T-helper 2 cell treated with Interferon-gamma antibody and Interleukin-4, amounts not matched to agents 5 μg/mL and 100 μg/mL, for 36 hours (primary cell): ENCODE measurements at regions not wholly inside any gene's neighbourhood (a gene's known extent, or its start where the extent isn't known, plus 50 kb on each side); places are given as distances from the start of the nearest gene placed in this dataset.
"Not testable (repeated sequence)": the region's sequence is repeated elsewhere in the genome, so short reads cannot be mapped to it uniquely, and the experiment has no call there.

Experiments
- DNase-seq: peaks from one replicate; pipeline ENCODE4 v3.0.0; 2021; ENCODE audit warnings: low spot score
- H3K27ac Mint-ChIP-seq: one replicate; pipeline ENCODE4 v1.8.0; 2021; ENCODE audit warnings: mild to moderate bottlenecking, mixed read lengths
- H3K27me3 Mint-ChIP-seq: one replicate; pipeline ENCODE4 v1.8.0; 2021; ENCODE audit warnings: low read depth, mixed read lengths
- H3K36me3 Mint-ChIP-seq: one replicate; pipeline ENCODE4 v1.8.0; 2021; ENCODE audit warnings: low read depth, mixed read lengths
- H3K4me1 Mint-ChIP-seq: one replicate; pipeline ENCODE4 v1.8.0; 2021; ENCODE audit warnings: low read depth, mixed read lengths
- H3K4me3 Mint-ChIP-seq: one replicate; pipeline ENCODE4 v1.8.0; 2022; ENCODE audit warnings: mild to moderate bottlenecking, moderate library complexity, mixed read lengths
- H3K9me3 Mint-ChIP-seq: one replicate; pipeline ENCODE4 v1.8.0; 2021; ENCODE audit warnings: mixed read lengths

- H3K9me3 Mint-ChIP-seq: peaks cover 5% of the 10 kb centered on the region
- H3K4me3 Mint-ChIP-seq: no peak overlapping the region
- peaks cover 16% of the 10 kb centered on the region for H3K27me3 Mint-ChIP-seq
- H3K4me1 Mint-ChIP-seq: peaks cover 33% of the 10 kb centered on the region
- no peaks in the 10 kb centered on the region for H3K36me3 Mint-ChIP-seq
- DNase-seq: peak; percentile 33
- H3K27ac Mint-ChIP-seq: peak overlapping the region; percentile 21
Measured at GRCh38 chr4:105058177-105058812, 88.4 kb upstream of the TET2 start.

DNA sequence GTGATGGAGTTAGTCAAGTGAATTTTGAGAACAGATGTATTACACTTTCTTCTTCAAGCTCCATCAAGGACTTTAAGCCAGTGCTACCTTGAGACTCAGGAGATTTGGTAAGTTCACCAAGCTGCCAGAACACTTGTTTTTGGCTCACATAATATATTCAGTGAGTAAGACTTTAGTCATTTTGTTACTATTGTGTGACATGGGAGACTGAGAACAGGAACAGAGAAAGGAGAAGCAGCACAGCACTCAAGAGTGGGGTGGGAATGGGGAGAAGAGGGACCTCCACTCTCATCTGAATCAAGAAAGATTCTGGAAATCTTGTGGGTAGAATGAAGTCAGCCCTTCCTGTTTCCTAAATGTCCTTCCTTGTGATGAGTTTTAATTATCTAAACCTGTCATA, 87.3 kb upstream of the TET2 start:
- DNase-seq: peak; percentile 16
- H3K27ac Mint-ChIP-seq: no peak overlapping the region
- H3K36me3 Mint-ChIP-seq: no peaks in the 10 kb centered on the region
- H3K4me3 Mint-ChIP-seq: no peak overlapping the region
- no peaks in the 10 kb centered on the region for H3K9me3 Mint-ChIP-seq
- peaks cover 8% of the 10 kb centered on the region for H3K27me3 Mint-ChIP-seq
- peaks cover 34% of the 10 kb centered on the region for H3K4me1 Mint-ChIP-seq

DNA sequence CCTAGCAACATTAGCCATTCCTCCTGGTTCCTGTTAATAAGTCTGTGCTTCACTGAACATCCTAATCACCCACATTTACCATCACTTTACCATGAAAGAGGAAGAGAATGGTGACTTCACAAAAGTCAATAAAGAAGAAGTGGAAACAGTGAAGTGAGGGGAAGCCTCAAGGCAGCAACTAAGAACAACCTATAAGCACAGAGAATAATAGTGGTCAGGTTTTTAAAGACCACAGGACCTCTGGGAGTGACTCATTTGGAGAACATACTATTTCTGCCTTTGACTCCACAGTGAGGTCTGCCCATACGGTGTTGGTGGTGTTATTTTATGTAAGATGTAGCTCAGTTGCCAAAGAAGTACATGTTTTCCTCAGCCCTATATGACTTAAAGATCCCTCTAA, 86.0 kb upstream of the TET2 start:
- peaks cover 3% of the 10 kb centered on the region for H3K27me3 Mint-ChIP-seq
- peak; percentile 53 for DNase-seq
- no peaks in the 10 kb centered on the region for H3K36me3 Mint-ChIP-seq
- H3K4me1 Mint-ChIP-seq: peaks cover 34% of the 10 kb centered on the region
- H3K9me3 Mint-ChIP-seq: no peaks in the 10 kb centered on the region
- peak overlapping the region; percentile 74 for H3K4me3 Mint-ChIP-seq
- H3K27ac Mint-ChIP-seq: peak overlapping the region; percentile 90

DNA sequence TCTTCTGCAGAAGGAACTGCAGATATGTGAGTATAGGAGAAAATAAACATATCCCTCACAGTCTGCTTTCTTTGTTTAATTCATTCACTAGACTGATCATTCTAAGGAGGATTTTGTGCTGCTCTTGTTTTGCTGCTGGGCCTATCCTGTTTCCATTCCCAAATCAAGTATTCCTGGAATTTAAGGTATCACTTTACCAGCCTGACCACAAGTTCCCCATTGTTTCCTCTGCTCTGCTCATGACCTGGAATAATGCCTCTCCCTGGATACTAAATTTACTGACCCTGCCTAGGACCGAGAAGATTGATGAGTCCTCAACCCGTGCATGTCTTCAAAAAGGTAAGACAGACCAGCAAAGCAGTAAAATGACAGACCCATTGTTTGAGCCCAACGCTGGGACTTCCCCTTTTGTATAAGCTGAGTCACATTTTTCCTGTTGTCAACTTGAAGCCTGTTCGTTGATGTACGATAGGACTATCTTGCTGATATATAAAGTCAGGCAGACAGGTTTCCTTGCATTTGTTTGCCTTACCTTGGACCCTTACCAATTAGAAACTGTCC, 85.5 kb upstream of the TET2 start:
- peaks cover 34% of the 10 kb centered on the region for H3K4me1 Mint-ChIP-seq
- peak; percentile 64 for DNase-seq
- peak overlapping the region; percentile 74 for H3K4me3 Mint-ChIP-seq

DNA sequence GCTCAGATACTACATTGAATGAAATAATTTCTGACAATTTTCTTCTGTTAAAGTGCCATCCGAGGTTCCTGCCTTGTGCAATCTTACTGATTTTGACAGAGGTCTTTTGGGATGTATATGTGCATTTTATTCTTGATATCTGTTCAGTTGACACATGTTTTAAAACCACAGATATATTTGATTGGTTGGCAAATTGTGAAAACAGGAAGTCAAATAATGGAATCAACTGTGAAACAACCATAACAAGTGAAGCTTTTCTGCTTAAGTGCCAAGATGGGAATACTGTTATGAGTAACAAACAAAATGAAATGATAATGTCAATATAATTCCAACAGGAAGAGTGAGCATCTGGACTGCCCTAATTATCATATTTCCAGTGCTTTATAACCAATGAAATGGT, 84.9 kb upstream of the TET2 start:
- H3K27ac Mint-ChIP-seq: peak overlapping the region; percentile 90
- H3K36me3 Mint-ChIP-seq: no peaks in the 10 kb centered on the region
- H3K9me3 Mint-ChIP-seq: no peaks in the 10 kb centered on the region
- no peak for DNase-seq
- no peaks in the 10 kb centered on the region for H3K27me3 Mint-ChIP-seq
- peak overlapping the region; percentile 74 for H3K4me3 Mint-ChIP-seq
- H3K4me1 Mint-ChIP-seq: peaks cover 34% of the 10 kb centered on the region

More for the DNA sequence above, 85.5 kb upstream of the TET2 start:
- Mint-ChIP-seq H3K36me3 (no peaks in the 10 kb centered on the region), H3K9me3 (no peaks in the 10 kb centered on the region), H3K27ac (peak overlapping the region; percentile 90), H3K27me3 (peaks cover 1% of the 10 kb centered on the region)

DNA sequence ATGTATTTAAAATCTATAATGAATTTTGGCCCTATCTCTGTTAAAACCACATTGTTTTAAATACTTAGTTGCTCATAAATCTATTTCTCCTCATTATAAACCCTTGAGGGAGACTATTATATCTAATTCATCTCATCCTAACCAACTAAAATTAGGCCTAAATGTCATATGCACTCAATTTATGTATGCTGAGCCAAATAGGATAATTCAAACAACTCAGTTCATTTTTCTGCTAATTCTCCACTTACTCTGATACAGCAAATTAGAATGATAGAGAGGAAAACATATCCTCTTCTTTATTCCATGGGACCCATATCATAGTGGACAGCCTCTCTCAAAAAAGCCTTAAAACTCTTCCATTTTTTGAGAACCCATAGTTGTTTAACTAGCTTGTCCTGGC, 80.3 kb upstream of the TET2 start:
- Mint-ChIP-seq H3K9me3 (no peaks in the 10 kb centered on the region), H3K4me3 (no peak overlapping the region), H3K27ac (no peak overlapping the region), H3K36me3 (no peaks in the 10 kb centered on the region), H3K27me3 (peaks cover 9% of the 10 kb centered on the region), H3K4me1 (peaks cover 6% of the 10 kb centered on the region)
- no peak for DNase-seq

GRCh38 chr4:105067431-105067830, 79.2 kb upstream of the TET2 start:
- Mint-ChIP-seq H3K4me1 (peaks cover 2% of the 10 kb centered on the region), H3K4me3 (no peak overlapping the region), H3K9me3 (no peaks in the 10 kb centered on the region), H3K36me3 (no peaks in the 10 kb centered on the region), H3K27me3 (peaks cover 9% of the 10 kb centered on the region), H3K27ac (no peak overlapping the region)
- DNase-seq: no peak

DNA sequence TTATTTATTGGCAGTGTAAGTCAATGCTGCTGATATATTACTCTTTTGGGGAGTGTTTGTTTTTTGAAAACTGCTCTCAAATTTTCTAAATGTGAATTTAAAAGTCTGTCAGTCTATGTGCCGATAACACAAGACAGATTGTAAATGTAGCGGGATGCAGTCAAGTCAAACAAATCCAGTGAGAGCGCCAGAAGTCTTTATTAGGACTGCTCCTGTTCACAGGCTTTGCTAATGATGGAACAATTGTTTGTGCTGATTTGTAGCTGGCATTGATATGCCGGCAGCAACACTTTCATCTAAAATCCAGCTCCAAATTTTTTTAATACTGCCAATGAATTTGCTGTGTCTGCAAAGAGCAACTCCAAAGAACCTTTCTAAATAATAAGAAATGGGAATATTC, 78.7 kb upstream of the TET2 start:
- Mint-ChIP-seq H3K4me3 (no peak overlapping the region), H3K9me3 (no peaks in the 10 kb centered on the region), H3K27ac (no peak overlapping the region), H3K4me1 (peaks cover 2% of the 10 kb centered on the region), H3K27me3 (peaks cover 9% of the 10 kb centered on the region), H3K36me3 (no peaks in the 10 kb centered on the region)
- no peak for DNase-seq

DNA sequence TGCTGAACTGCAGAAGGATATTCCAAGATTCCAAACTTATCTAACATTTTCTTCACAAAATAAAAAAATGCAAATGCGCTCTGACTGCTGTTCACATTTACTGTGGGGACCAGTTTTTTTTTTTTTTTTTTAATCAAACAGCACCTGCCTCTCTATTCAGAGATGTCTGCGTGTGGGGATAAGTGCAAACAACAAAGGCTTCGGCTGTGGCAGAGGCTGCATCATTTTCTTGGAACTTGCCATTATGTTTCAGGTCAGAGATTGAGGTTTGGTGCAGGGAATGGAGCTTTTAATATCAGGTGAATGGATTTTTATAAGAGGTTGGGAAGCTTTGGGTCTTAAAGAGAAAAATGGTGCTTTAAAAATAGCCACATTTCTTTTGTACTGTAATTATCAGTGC, 78.2 kb upstream of the TET2 start:
- Mint-ChIP-seq H3K36me3 (no peaks in the 10 kb centered on the region), H3K9me3 (no peaks in the 10 kb centered on the region), H3K27ac (no peak overlapping the region), H3K4me1 (peaks cover 2% of the 10 kb centered on the region), H3K27me3 (peaks cover 9% of the 10 kb centered on the region), H3K4me3 (no peak overlapping the region)
- no peak for DNase-seq

GRCh38 chr4:105072095-105072494, 74.6 kb upstream of the TET2 start:
- not testable (repeated sequence) for H3K27ac Mint-ChIP-seq, H3K4me1 Mint-ChIP-seq, DNase-seq, H3K4me3 Mint-ChIP-seq, H3K36me3 Mint-ChIP-seq, H3K9me3 Mint-ChIP-seq
- peaks cover 11% of the 10 kb centered on the region for H3K27me3 Mint-ChIP-seq

- no peaks in the 10 kb centered on the region for H3K9me3 Mint-ChIP-seq
- H3K36me3 Mint-ChIP-seq: no peaks in the 10 kb centered on the region
- H3K27ac Mint-ChIP-seq: no peak overlapping the region
- no peak overlapping the region for H3K4me3 Mint-ChIP-seq
- H3K27me3 Mint-ChIP-seq: peaks cover 8% of the 10 kb centered on the region
- no peak for DNase-seq
- no peaks in the 10 kb centered on the region for H3K4me1 Mint-ChIP-seq
Measured at GRCh38 chr4:105074097-105074496, 72.6 kb upstream of the TET2 start.

DNA sequence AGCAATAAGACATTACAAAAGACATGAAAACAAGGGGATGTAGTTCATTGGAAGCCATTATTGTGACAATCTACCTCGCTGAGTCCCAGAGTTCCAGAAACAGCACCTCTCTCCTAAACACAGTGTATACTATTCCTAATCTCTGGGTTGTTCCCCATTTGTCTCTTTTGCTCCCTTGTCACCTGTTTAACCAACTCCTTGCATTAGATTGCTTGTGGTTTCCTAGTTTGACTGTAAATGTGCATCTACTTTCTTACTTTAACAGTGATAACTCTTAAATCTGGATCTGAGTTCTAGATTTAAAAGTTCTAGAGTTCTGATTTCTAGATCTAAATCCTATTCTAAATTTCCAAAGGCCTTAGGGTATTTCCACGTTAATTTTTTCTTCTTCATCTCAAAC, 71.6 kb upstream of the TET2 start:
- Mint-ChIP-seq H3K4me1 (no peaks in the 10 kb centered on the region), H3K27ac (no peak overlapping the region), H3K4me3 (no peak overlapping the region), H3K36me3 (no peaks in the 10 kb centered on the region), H3K9me3 (no peaks in the 10 kb centered on the region), H3K27me3 (peaks cover 4% of the 10 kb centered on the region)
- DNase-seq: no peak

DNA sequence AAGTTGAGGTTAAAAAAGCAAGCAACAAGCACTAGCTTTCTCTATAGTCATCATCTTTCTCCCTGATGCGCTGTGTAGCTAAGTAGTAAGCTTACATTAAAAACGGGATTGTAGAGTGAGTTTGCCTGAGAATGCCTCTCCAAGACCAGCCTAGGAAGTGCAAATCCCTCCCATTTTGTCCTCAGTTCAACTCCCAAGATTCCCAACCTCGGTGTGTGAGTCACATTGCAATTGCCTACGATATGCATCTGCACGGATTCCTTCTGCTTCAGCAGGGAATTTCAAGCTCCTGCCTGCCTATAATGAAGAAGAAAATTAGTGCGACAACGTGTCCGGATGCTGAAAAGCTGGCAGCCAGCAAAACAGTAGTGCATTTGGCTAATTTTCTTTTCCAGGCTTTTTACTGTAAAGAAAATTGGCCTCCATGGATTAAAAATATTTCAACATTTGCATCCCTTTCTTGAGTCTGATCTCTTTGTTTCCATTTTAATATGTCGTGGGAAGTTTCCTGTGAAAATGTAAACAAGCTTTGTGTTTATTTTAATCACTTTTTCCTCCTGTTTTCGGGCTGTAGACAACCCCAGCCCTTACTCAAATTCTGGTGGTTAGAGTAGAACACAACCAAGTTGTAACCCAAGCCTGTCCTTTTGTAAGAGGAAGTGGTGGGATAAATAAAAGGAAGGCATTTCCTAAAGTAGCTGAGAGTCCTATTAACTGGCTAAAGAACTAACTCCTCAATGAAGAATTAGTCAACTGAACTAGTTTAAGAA, 58.4 kb upstream of the TET2 start:
- H3K27ac Mint-ChIP-seq: no peak overlapping the region

GRCh38 chr4:105092356-105092755, 54.3 kb upstream of the TET2 start:
- DNase-seq: no peak
- H3K4me1 Mint-ChIP-seq: no peaks in the 10 kb centered on the region
- H3K9me3 Mint-ChIP-seq: peaks cover 27% of the 10 kb centered on the region
- no peak overlapping the region for H3K4me3 Mint-ChIP-seq
- H3K36me3 Mint-ChIP-seq: no peaks in the 10 kb centered on the region
- H3K27ac Mint-ChIP-seq: no peak overlapping the region
- peaks cover 3% of the 10 kb centered on the region for H3K27me3 Mint-ChIP-seq

More for the DNA sequence above, 58.4 kb upstream of the TET2 start:
- DNase-seq: no peak
- no peaks in the 10 kb centered on the region for H3K4me1 Mint-ChIP-seq
- H3K9me3 Mint-ChIP-seq: peaks cover 14% of the 10 kb centered on the region
- peaks cover 3% of the 10 kb centered on the region for H3K27me3 Mint-ChIP-seq
- H3K4me3 Mint-ChIP-seq: no peak overlapping the region
- H3K36me3 Mint-ChIP-seq: no peaks in the 10 kb centered on the region
